ENCODE measurements at regions not wholly inside any gene's neighbourhood (a gene's known extent, or its start where the extent isn't known, plus 50 kb on each side); places are given as distances from the start of the nearest gene placed in this dataset.
"Not testable (repeated sequence)": the region's sequence is repeated elsewhere in the genome, so short reads cannot be mapped to it uniquely, and the experiment has no call there.

- no peak for DNase-seq (ENCODE audit: low spot score)
Measured at GRCh38 chr4:18480928-18481327, 459.4 kb upstream of the LCORL start.

- DNase-seq (ENCODE audit: low spot score): no peak
Measured at GRCh38 chr4:18480342-18480741, 458.8 kb upstream of the LCORL start.

GRCh38 chr4:18479825-18480224 lies 458.3 kb upstream of the LCORL start:
- DNase-seq (ENCODE audit: low spot score): no peak

GRCh38 chr4:18463987-18464559 lies 442.5 kb upstream of the LCORL start:
- DNase-seq (ENCODE audit: low spot score): no peak

GRCh38 chr4:18458465-18458864 lies 436.9 kb upstream of the LCORL start:
- no peak for DNase-seq (ENCODE audit: low spot score)

- no peak for DNase-seq (ENCODE audit: low spot score)
Measured at GRCh38 chr4:18454349-18454748, 432.8 kb upstream of the LCORL start.

- DNase-seq (ENCODE audit: low spot score): no peak
Measured at GRCh38 chr4:18445110-18445509, 423.6 kb upstream of the LCORL start.

- no peak for DNase-seq (ENCODE audit: low spot score)
Measured at GRCh38 chr4:18444206-18444605, 422.7 kb upstream of the LCORL start.

GRCh38 chr4:18442957-18443356 lies 421.4 kb upstream of the LCORL start:
- no peak for DNase-seq (ENCODE audit: low spot score)

- DNase-seq (ENCODE audit: low spot score): no peak
Measured at GRCh38 chr4:18441676-18442075, 420.1 kb upstream of the LCORL start.

GRCh38 chr4:18441203-18441590 lies 419.6 kb upstream of the LCORL start:
- DNase-seq (ENCODE audit: low spot score): no peak

GRCh38 chr4:18440527-18441202 lies 419.1 kb upstream of the LCORL start:
- DNase-seq (ENCODE audit: low spot score): no peak

- no peak for DNase-seq (ENCODE audit: low spot score)
Measured at GRCh38 chr4:18439311-18439710, 417.8 kb upstream of the LCORL start.

GRCh38 chr4:18435781-18436180 lies 414.2 kb upstream of the LCORL start:
- DNase-seq (ENCODE audit: low spot score): no peak

GRCh38 chr4:18422685-18423084 lies 401.1 kb upstream of the LCORL start:
- DNase-seq (ENCODE audit: low spot score): no peak

GRCh38 chr4:18421519-18421918 lies 400.0 kb upstream of the LCORL start:
- no peak for DNase-seq (ENCODE audit: low spot score)

GRCh38 chr4:18419780-18420179 lies 398.2 kb upstream of the LCORL start:
- no peak for DNase-seq (ENCODE audit: low spot score)

GRCh38 chr4:18418195-18418898 lies 396.8 kb upstream of the LCORL start:
- DNase-seq (ENCODE audit: low spot score): not testable (repeated sequence)

- not testable (repeated sequence) for DNase-seq (ENCODE audit: low spot score)
Measured at GRCh38 chr4:18417651-18418050, 396.1 kb upstream of the LCORL start.

- no peak for DNase-seq (ENCODE audit: low spot score)
Measured at GRCh38 chr4:18406264-18406663, 384.7 kb upstream of the LCORL start.

GRCh38 chr4:18405054-18405453 lies 383.5 kb upstream of the LCORL start:
- no peak for DNase-seq (ENCODE audit: low spot score)

- DNase-seq (ENCODE audit: low spot score): no peak
Measured at GRCh38 chr4:18404642-18405041, 383.1 kb upstream of the LCORL start.

GRCh38 chr4:18403327-18403726 lies 381.8 kb upstream of the LCORL start:
- DNase-seq (ENCODE audit: low spot score): no peak

All from HT-29 (cell line).